ENCODE measurements at regions not wholly inside any gene's neighbourhood (a gene's known extent, or its start where the extent isn't known, plus 50 kb on each side); places are given as distances from the start of the nearest gene placed in this dataset.

GRCh38 chr14:80146941-80147340 is 64.4 kb downstream of the DIO2 start:
- H3K27ac ChIP-seq (ENCODE audit: low read depth, low read length, poor library complexity, severe bottlenecking): no peak overlapping the region
- H2AFZ ChIP-seq (ENCODE audit: low read length): no peak overlapping the region
- H3F3A ChIP-seq (ENCODE audit: insufficient read depth, low read length): no peaks in the 10 kb centered on the region
- no peaks in the 10 kb centered on the region for H3K4me1 ChIP-seq (ENCODE audit: insufficient read depth, low read length, severe bottlenecking)
- H4K20me1 ChIP-seq (ENCODE audit: insufficient read depth, low read length): no peaks in the 10 kb centered on the region
- no peaks in the 10 kb centered on the region for H3K9me2 ChIP-seq (ENCODE audit: low read depth, low read length)
- H3K9me3 ChIP-seq (ENCODE audit: low read length): no peaks in the 10 kb centered on the region
- H3K27me3 ChIP-seq (ENCODE audit: insufficient read depth, low read length): no peaks in the 10 kb centered on the region
- H3K36me3 ChIP-seq (ENCODE audit: insufficient read depth, low read length): no peaks in the 10 kb centered on the region
- H3K4me3 ChIP-seq (ENCODE audit: low read depth, low read length, poor library complexity, severe bottlenecking): no peak overlapping the region
- H3K79me2 ChIP-seq (ENCODE audit: insufficient read depth, low read length): no peaks in the 10 kb centered on the region
- no peak overlapping the region for H3K9ac ChIP-seq (ENCODE audit: low read length)
- no peak for TF ChIP-seq EZH2 (IDR thresholded peaks at IDR 0.05; ENCODE audit: borderline replicate concordance, low read length)
- no peak for TF ChIP-seq CTCF (IDR thresholded peaks at IDR 0.05; ENCODE audit: low read length)
- H3K4me2 ChIP-seq (ENCODE audit: low read length): no peak overlapping the region

- Histone ChIP-seq H3K27ac (ENCODE audit: low read depth, low read length, poor library complexity, severe bottlenecking) (no peak overlapping the region), H3K36me3 (ENCODE audit: insufficient read depth, low read length) (no peaks in the 10 kb centered on the region), H3K9ac (ENCODE audit: low read length) (no peak overlapping the region), H3K9me2 (ENCODE audit: low read depth, low read length) (no peaks in the 10 kb centered on the region), H3K9me3 (ENCODE audit: low read length) (peaks cover 3% of the 10 kb centered on the region; the same call in 1 of the 2 replicates), H3F3A (ENCODE audit: insufficient read depth, low read length) (no peaks in the 10 kb centered on the region), H3K79me2 (ENCODE audit: insufficient read depth, low read length) (no peaks in the 10 kb centered on the region), H3K4me2 (ENCODE audit: low read length) (no peak overlapping the region), H2AFZ (ENCODE audit: low read length) (no peak overlapping the region), H3K27me3 (ENCODE audit: insufficient read depth, low read length) (no peaks in the 10 kb centered on the region), H3K4me1 (ENCODE audit: insufficient read depth, low read length, severe bottlenecking) (no peaks in the 10 kb centered on the region), H4K20me1 (ENCODE audit: insufficient read depth, low read length) (no peaks in the 10 kb centered on the region), H3K4me3 (ENCODE audit: low read depth, low read length, poor library complexity, severe bottlenecking) (no peak overlapping the region)
- TF ChIP-seq EZH2 (IDR thresholded peaks at IDR 0.05; ENCODE audit: borderline replicate concordance, low read length) (no peak), CTCF (IDR thresholded peaks at IDR 0.05; ENCODE audit: low read length) (no peak)
These were observed 74.9 kb downstream of the DIO2 start for GRCh38 chr14:80136358-80136757.

GRCh38 chr14:80135305-80136088 is 75.8 kb downstream of the DIO2 start:
- no peak overlapping the region for H3K4me2 ChIP-seq (ENCODE audit: low read length)
- H3K27ac ChIP-seq (ENCODE audit: low read depth, low read length, poor library complexity, severe bottlenecking): no peak overlapping the region
- no peak overlapping the region for H2AFZ ChIP-seq (ENCODE audit: low read length)
- H3K36me3 ChIP-seq (ENCODE audit: insufficient read depth, low read length): no peaks in the 10 kb centered on the region
- TF ChIP-seq EZH2 (IDR thresholded peaks at IDR 0.05; ENCODE audit: borderline replicate concordance, low read length) (no peak), CTCF (IDR thresholded peaks at IDR 0.05; ENCODE audit: low read length) (no peak)
- no peaks in the 10 kb centered on the region for H3K4me1 ChIP-seq (ENCODE audit: insufficient read depth, low read length, severe bottlenecking)
- H4K20me1 ChIP-seq (ENCODE audit: insufficient read depth, low read length): no peaks in the 10 kb centered on the region
- no peaks in the 10 kb centered on the region for H3K79me2 ChIP-seq (ENCODE audit: insufficient read depth, low read length)
- no peaks in the 10 kb centered on the region for H3K27me3 ChIP-seq (ENCODE audit: insufficient read depth, low read length)
- H3F3A ChIP-seq (ENCODE audit: insufficient read depth, low read length): no peaks in the 10 kb centered on the region
- no peak overlapping the region for H3K4me3 ChIP-seq (ENCODE audit: low read depth, low read length, poor library complexity, severe bottlenecking)
- no peak overlapping the region for H3K9ac ChIP-seq (ENCODE audit: low read length)
- H3K9me2 ChIP-seq (ENCODE audit: low read depth, low read length): no peaks in the 10 kb centered on the region
- peaks cover 3% of the 10 kb centered on the region; the same call in 1 of the 2 replicates for H3K9me3 ChIP-seq (ENCODE audit: low read length)
